ENCODE measurements at regions not wholly inside any gene's neighbourhood (a gene's known extent, or its start where the extent isn't known, plus 50 kb on each side); places are given as distances from the start of the nearest gene placed in this dataset.

- TF ChIP-seq, protein P1, sequence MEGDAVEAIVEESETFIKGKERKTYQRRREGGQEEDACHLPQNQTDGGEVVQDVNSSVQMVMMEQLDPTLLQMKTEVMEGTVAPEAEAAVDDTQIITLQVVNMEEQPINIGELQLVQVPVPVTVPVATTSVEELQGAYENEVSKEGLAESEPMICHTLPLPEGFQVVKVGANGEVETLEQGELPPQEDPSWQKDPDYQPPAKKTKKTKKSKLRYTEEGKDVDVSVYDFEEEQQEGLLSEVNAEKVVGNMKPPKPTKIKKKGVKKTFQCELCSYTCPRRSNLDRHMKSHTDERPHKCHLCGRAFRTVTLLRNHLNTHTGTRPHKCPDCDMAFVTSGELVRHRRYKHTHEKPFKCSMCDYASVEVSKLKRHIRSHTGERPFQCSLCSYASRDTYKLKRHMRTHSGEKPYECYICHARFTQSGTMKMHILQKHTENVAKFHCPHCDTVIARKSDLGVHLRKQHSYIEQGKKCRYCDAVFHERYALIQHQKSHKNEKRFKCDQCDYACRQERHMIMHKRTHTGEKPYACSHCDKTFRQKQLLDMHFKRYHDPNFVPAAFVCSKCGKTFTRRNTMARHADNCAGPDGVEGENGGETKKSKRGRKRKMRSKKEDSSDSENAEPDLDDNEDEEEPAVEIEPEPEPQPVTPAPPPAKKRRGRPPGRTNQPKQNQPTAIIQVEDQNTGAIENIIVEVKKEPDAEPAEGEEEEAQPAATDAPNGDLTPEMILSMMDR (IDR thresholded peaks at IDR 0.05): no peak
- TF ChIP-seq POLR2A (IDR thresholded peaks at IDR 0.05): no peak
These were observed 89.3 kb downstream of the SPTSSA start for GRCh38 chr14:34372786-34373185.

All from right lobe of liver (tissue), 4 donors.